ENCODE measurements at regions not wholly inside any gene's neighbourhood (a gene's known extent, or its start where the extent isn't known, plus 50 kb on each side); places are given as distances from the start of the nearest gene placed in this dataset.

- H2AFZ ChIP-seq (ENCODE audit: low read length): no peak overlapping the region
- no peak overlapping the region for H3K4me3 ChIP-seq (replicated peaks in 1 of 4; ENCODE audit: control extremely low read depth in 1 of 4, insufficient read depth in 1 of 4, low read depth in 3 of 4, low read length in 4 of 4)
- H3K79me2 ChIP-seq (ENCODE audit: control insufficient read depth, insufficient read depth, low read length): no peaks in the 10 kb centered on the region
- H3K27ac ChIP-seq (ENCODE audit: insufficient read depth, low read length): no peak overlapping the region
- no peaks in the 10 kb centered on the region for H3K36me3 ChIP-seq (ENCODE audit: control insufficient read depth, insufficient read depth, low read length)
- no peak for DNase-seq (ENCODE audit: low read depth in 2 of 2)
- no peaks in the 10 kb centered on the region for H3K27me3 ChIP-seq (ENCODE audit: control insufficient read depth, insufficient read depth, low read length)
- H3K4me2 ChIP-seq (ENCODE audit: extremely low read depth, insufficient read depth, low read length): no peak overlapping the region
- no peaks in the 10 kb centered on the region for H3K9me3 ChIP-seq (ENCODE audit: control insufficient read depth, insufficient read depth, low read depth, low read length)
- TF ChIP-seq CTCF (conservative IDR thresholded peaks at IDR 0.05 in 1 of 2, IDR thresholded peaks at IDR 0.05 in 1 of 2; ENCODE audit: low read depth in 1 of 2, low read length in 2 of 2) (no peak), EZH2 (IDR thresholded peaks at IDR 0.05; ENCODE audit: low read length, missing control alignments) (no peak)
- H3K4me1 ChIP-seq (ENCODE audit: control insufficient read depth, extremely low read depth, insufficient read depth, low read length): no peaks in the 10 kb centered on the region
- no peak overlapping the region for H3K9ac ChIP-seq (ENCODE audit: insufficient read depth, low read length)
- H4K20me1 ChIP-seq (ENCODE audit: control insufficient read depth, extremely low read depth, insufficient read depth, low read length): no peaks in the 10 kb centered on the region
Measured at GRCh38 chr18:75827751-75828287, 400.3 kb upstream of the SMIM21 start.

- Histone ChIP-seq H4K20me1 (ENCODE audit: control insufficient read depth, extremely low read depth, insufficient read depth, low read length) (no peaks in the 10 kb centered on the region), H3K27ac (ENCODE audit: insufficient read depth, low read length) (no peak overlapping the region), H2AFZ (ENCODE audit: low read length) (no peak overlapping the region), H3K4me2 (ENCODE audit: extremely low read depth, insufficient read depth, low read length) (no peak overlapping the region), H3K9ac (ENCODE audit: insufficient read depth, low read length) (no peak overlapping the region), H3K27me3 (ENCODE audit: control insufficient read depth, insufficient read depth, low read length) (no peaks in the 10 kb centered on the region), H3K4me3 (replicated peaks in 1 of 4; ENCODE audit: control extremely low read depth in 1 of 4, insufficient read depth in 1 of 4, low read depth in 3 of 4, low read length in 4 of 4) (no peak overlapping the region), H3K9me3 (ENCODE audit: control insufficient read depth, insufficient read depth, low read depth, low read length) (no peaks in the 10 kb centered on the region), H3K4me1 (ENCODE audit: control insufficient read depth, extremely low read depth, insufficient read depth, low read length) (no peaks in the 10 kb centered on the region), H3K79me2 (ENCODE audit: control insufficient read depth, insufficient read depth, low read length) (no peaks in the 10 kb centered on the region), H3K36me3 (ENCODE audit: control insufficient read depth, insufficient read depth, low read length) (no peaks in the 10 kb centered on the region)
- DNase-seq (ENCODE audit: low read depth in 2 of 2): no peak
- no peak for TF ChIP-seq EZH2 (IDR thresholded peaks at IDR 0.05; ENCODE audit: low read length, missing control alignments)
- TF ChIP-seq CTCF (conservative IDR thresholded peaks at IDR 0.05 in 1 of 2, IDR thresholded peaks at IDR 0.05 in 1 of 2; ENCODE audit: low read depth in 1 of 2, low read length in 2 of 2): no peak
Measured at GRCh38 chr18:75824661-75825060, 397.2 kb upstream of the SMIM21 start.

GRCh38 chr18:75823471-75823870 is 396.0 kb upstream of the SMIM21 start:
- Histone ChIP-seq H3K36me3 (ENCODE audit: control insufficient read depth, insufficient read depth, low read length) (no peaks in the 10 kb centered on the region), H4K20me1 (ENCODE audit: control insufficient read depth, extremely low read depth, insufficient read depth, low read length) (no peaks in the 10 kb centered on the region), H3K27me3 (ENCODE audit: control insufficient read depth, insufficient read depth, low read length) (no peaks in the 10 kb centered on the region), H3K9me3 (ENCODE audit: control insufficient read depth, insufficient read depth, low read depth, low read length) (no peaks in the 10 kb centered on the region), H3K4me2 (ENCODE audit: extremely low read depth, insufficient read depth, low read length) (no peak overlapping the region), H3K4me3 (replicated peaks in 1 of 4; ENCODE audit: control extremely low read depth in 1 of 4, insufficient read depth in 1 of 4, low read depth in 3 of 4, low read length in 4 of 4) (no peak overlapping the region), H3K79me2 (ENCODE audit: control insufficient read depth, insufficient read depth, low read length) (no peaks in the 10 kb centered on the region), H3K27ac (ENCODE audit: insufficient read depth, low read length) (no peak overlapping the region), H2AFZ (ENCODE audit: low read length) (no peak overlapping the region), H3K4me1 (ENCODE audit: control insufficient read depth, extremely low read depth, insufficient read depth, low read length) (no peaks in the 10 kb centered on the region), H3K9ac (ENCODE audit: insufficient read depth, low read length) (no peak overlapping the region)
- DNase-seq (ENCODE audit: low read depth in 2 of 2): no peak
- TF ChIP-seq EZH2 (IDR thresholded peaks at IDR 0.05; ENCODE audit: low read length, missing control alignments): no peak
- TF ChIP-seq CTCF (conservative IDR thresholded peaks at IDR 0.05 in 1 of 2, IDR thresholded peaks at IDR 0.05 in 1 of 2; ENCODE audit: low read depth in 1 of 2, low read length in 2 of 2): no peak

Measured in fibroblast of lung (primary cell).